ENCODE measurements at regions not wholly inside any gene's neighbourhood (a gene's known extent, or its start where the extent isn't known, plus 50 kb on each side); places are given as distances from the start of the nearest gene placed in this dataset.

GRCh38 chr13:22049384-22049783 lies 378.5 kb downstream of the FGF9 start:
- TF ChIP-seq EZH2 (IDR thresholded peaks at IDR 0.05; ENCODE audit: borderline replicate concordance, low read depth, low read length, severe bottlenecking), result no peak
- TF ChIP-seq, protein P1, sequence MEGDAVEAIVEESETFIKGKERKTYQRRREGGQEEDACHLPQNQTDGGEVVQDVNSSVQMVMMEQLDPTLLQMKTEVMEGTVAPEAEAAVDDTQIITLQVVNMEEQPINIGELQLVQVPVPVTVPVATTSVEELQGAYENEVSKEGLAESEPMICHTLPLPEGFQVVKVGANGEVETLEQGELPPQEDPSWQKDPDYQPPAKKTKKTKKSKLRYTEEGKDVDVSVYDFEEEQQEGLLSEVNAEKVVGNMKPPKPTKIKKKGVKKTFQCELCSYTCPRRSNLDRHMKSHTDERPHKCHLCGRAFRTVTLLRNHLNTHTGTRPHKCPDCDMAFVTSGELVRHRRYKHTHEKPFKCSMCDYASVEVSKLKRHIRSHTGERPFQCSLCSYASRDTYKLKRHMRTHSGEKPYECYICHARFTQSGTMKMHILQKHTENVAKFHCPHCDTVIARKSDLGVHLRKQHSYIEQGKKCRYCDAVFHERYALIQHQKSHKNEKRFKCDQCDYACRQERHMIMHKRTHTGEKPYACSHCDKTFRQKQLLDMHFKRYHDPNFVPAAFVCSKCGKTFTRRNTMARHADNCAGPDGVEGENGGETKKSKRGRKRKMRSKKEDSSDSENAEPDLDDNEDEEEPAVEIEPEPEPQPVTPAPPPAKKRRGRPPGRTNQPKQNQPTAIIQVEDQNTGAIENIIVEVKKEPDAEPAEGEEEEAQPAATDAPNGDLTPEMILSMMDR (IDR thresholded peaks at IDR 0.05; ENCODE audit: extremely low read depth in 1 of 2, insufficient read depth in 1 of 2, low read depth in 1 of 2, low read length in 2 of 2), result no peak
- TF ChIP-seq MYC (IDR thresholded peaks at IDR 0.05; ENCODE audit: low read depth, low read length), result no peak
- TF ChIP-seq FOS (IDR thresholded peaks at IDR 0.05; ENCODE audit: borderline replicate concordance, insufficient read depth, low read length), result no peak
- no peak for TF ChIP-seq POLR2A (IDR thresholded peaks at IDR 0.05; ENCODE audit: low read depth, low read length)
- no peak for TF ChIP-seq POLR2AphosphoS5 (IDR thresholded peaks at IDR 0.05; ENCODE audit: insufficient read depth, low read depth, low read length)

Measured in endothelial cell of umbilical vein (primary cell).